K562 (cell line): ENCODE measurements at regions not wholly inside any gene's neighbourhood (a gene's known extent, or its start where the extent isn't known, plus 50 kb on each side); places are given as distances from the start of the nearest gene placed in this dataset.
A peak's percentile ranks its signal among the peaks of the same experiment; 100 is the strongest.

Experiments
- BMI1 ChIP-seq: fragments of 150-350 bp; IDR thresholded peaks from 2 replicates; pipeline ENCODE4 v1.6.1; 2014; ENCODE audit warnings: low read length
- BRD9 ChIP-seq: fragments of 450-650 bp; IDR thresholded peaks from 2 replicates; pipeline ENCODE4 v1.6.1; 2018; ENCODE audit warnings: low read depth; ENCODE audit not compliant: partially characterized antibody
- DMBX1 ChIP-seq: fragments of 250-450 bp; sonication (Bioruptor Pico); IDR thresholded peaks from 2 replicates; pipeline ENCODE4 v1.8.0; 2022; ENCODE audit warnings: inconsistent platforms, mild to moderate bottlenecking, moderate library complexity, borderline replicate concordance
- MYBL2 ChIP-seq, 2 experiments: fragments of 450-650 bp in 1 of 2; sonication (generic) in 1 of 2; formaldehyde crosslinking in 1 of 2; IDR thresholded peaks; 2 replicates each; pipeline versions ENCODE4 v1.6.1 to v1.8.1; 2017 to 2022; ENCODE audit warnings: borderline replicate concordance in 1 of 2, inconsistent platforms in 1 of 2, low read depth in 1 of 2, mild to moderate bottlenecking in 1 of 2, missing genetic modification reagents in 1 of 2, moderate library complexity in 1 of 2
- NELFE ChIP-seq: IDR thresholded peaks from 2 replicates; pipeline ENCODE4 v1.6.1; 2011; ENCODE audit warnings: mild to moderate bottlenecking; ENCODE audit not compliant: insufficient read depth, insufficient read length
- NFYB ChIP-seq: IDR thresholded peaks from 2 replicates; pipeline ENCODE4 v1.6.1; 2011; ENCODE audit warnings: mild to moderate bottlenecking, moderate library complexity; ENCODE audit not compliant: insufficient read length; ENCODE audit errors: extremely low read depth
- PTRF ChIP-seq: fragments of 450-650 bp; IDR thresholded peaks from 2 replicates; pipeline ENCODE4 v1.6.1; 2016; ENCODE audit warnings: mild to moderate bottlenecking, missing genetic modification characterization, missing compliant biosample characterization
- PURB ChIP-seq: sonication (generic); formaldehyde crosslinking; IDR thresholded peaks from 2 replicates; pipeline ENCODE4 v1.9.0; 2021; ENCODE audit warnings: low read depth, mild to moderate bottlenecking, missing genetic modification reagents
- RUNX1 ChIP-seq: sonication (generic); IDR thresholded peaks from 2 replicates; pipeline ENCODE4 v1.6.1; 2016; ENCODE audit warnings: antibody characterized with exemption, low read depth
- SLC30A9 ChIP-seq: fragments of 250-450 bp; sonication (Bioruptor Pico); IDR thresholded peaks from 2 replicates; pipeline ENCODE4 v1.8.0; 2022; ENCODE audit warnings: mild to moderate bottlenecking, moderate library complexity
- SREBF2 ChIP-seq: sonication (generic); formaldehyde crosslinking; IDR thresholded peaks from 2 replicates; pipeline ENCODE4 v1.4.0; 2020; ENCODE audit warnings: mild to moderate bottlenecking, missing genetic modification reagents
- ZBTB43 ChIP-seq: sonication (generic); formaldehyde crosslinking; IDR thresholded peaks from 2 replicates; pipeline ENCODE4 v1.8.0; 2023; ENCODE audit warnings: mild to moderate bottlenecking, missing genetic modification reagents
- ZFP91 ChIP-seq: sonication (generic); formaldehyde crosslinking; IDR thresholded peaks from 2 replicates; pipeline ENCODE4 v1.8.0; 2022; ENCODE audit warnings: mild to moderate bottlenecking, missing genetic modification reagents
- ZNF124 ChIP-seq: sonication (generic); formaldehyde crosslinking; IDR thresholded peaks from 2 replicates; pipeline ENCODE4 v1.8.1; 2022; ENCODE audit warnings: missing genetic modification reagents
- ZNF445 ChIP-seq: fragments of 250-450 bp; sonication (Bioruptor Pico); IDR thresholded peaks from 2 replicates; pipeline ENCODE4 v1.4.0; 2020; ENCODE audit warnings: low read depth, mild to moderate bottlenecking, moderate library complexity
- TF ChIP-seq, protein P1 (sequence below), 3 experiments: IDR thresholded peaks in 2 of 3; conservative IDR thresholded peaks in 1 of 3; 2 replicates each; pipeline ENCODE4 v1.5.1; 2011 to 2012; ENCODE audit warnings: low read length in 3 of 3, mild to moderate bottlenecking in 3 of 3, control low read depth in 2 of 3, improper control_type of control experiment in 1 of 3, inconsistent platforms in 1 of 3, low read depth in 1 of 3, mixed read lengths in 1 of 3, moderate library complexity in 1 of 3; ENCODE audit not compliant: insufficient read depth in 2 of 3
- TF ChIP-seq, protein P2 (sequence below): fragments of 250-450 bp; sonication (Bioruptor Pico); IDR thresholded peaks from 2 replicates; pipeline ENCODE4 v1.8.0; 2022; ENCODE audit warnings: inconsistent platforms, mild to moderate bottlenecking, moderate library complexity, borderline replicate concordance
- TF ChIP-seq, protein P3 (sequence below): fragments of 250-450 bp; sonication (Bioruptor Pico); IDR thresholded peaks from 2 replicates; pipeline ENCODE4 v1.6.1; 2021; ENCODE audit warnings: mild to moderate bottlenecking
- TF ChIP-seq, protein P4 (sequence below): conservative IDR thresholded peaks from 2 replicates; pipeline ENCODE4 v1.6.1; 2011; ENCODE audit warnings: low read depth, mild to moderate bottlenecking, low read length; ENCODE audit not compliant: control insufficient read depth

GRCh38 chr6:28838634-28839442 lies 84.9 kb downstream of the TRIM27 start (continued):
- TF ChIP-seq, protein P1, sequence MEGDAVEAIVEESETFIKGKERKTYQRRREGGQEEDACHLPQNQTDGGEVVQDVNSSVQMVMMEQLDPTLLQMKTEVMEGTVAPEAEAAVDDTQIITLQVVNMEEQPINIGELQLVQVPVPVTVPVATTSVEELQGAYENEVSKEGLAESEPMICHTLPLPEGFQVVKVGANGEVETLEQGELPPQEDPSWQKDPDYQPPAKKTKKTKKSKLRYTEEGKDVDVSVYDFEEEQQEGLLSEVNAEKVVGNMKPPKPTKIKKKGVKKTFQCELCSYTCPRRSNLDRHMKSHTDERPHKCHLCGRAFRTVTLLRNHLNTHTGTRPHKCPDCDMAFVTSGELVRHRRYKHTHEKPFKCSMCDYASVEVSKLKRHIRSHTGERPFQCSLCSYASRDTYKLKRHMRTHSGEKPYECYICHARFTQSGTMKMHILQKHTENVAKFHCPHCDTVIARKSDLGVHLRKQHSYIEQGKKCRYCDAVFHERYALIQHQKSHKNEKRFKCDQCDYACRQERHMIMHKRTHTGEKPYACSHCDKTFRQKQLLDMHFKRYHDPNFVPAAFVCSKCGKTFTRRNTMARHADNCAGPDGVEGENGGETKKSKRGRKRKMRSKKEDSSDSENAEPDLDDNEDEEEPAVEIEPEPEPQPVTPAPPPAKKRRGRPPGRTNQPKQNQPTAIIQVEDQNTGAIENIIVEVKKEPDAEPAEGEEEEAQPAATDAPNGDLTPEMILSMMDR (IDR thresholded peaks at IDR 0.05 in 2 of 3, conservative IDR thresholded peaks at IDR 0.05 in 1 of 3; ENCODE audit: insufficient read depth in 2 of 3, low read depth in 1 of 3, low read length in 3 of 3): peak; percentile 84 to 93 (median 88)
- TF ChIP-seq, protein P2, sequence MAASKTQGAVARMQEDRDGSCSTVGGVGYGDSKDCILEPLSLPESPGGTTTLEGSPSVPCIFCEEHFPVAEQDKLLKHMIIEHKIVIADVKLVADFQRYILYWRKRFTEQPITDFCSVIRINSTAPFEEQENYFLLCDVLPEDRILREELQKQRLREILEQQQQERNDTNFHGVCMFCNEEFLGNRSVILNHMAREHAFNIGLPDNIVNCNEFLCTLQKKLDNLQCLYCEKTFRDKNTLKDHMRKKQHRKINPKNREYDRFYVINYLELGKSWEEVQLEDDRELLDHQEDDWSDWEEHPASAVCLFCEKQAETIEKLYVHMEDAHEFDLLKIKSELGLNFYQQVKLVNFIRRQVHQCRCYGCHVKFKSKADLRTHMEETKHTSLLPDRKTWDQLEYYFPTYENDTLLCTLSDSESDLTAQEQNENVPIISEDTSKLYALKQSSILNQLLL (CRISPR knock-in tag): no peak
- TF ChIP-seq PURB (no peak), BRD9 (no peak), ZNF124 (CRISPR knock-in tag) (no peak), RUNX1 (no peak), NFYB (peak; percentile 45), ZFP91 (CRISPR knock-in tag) (0 out of 2 replicates have a peak, but pooled peaks have one; percentile 30), PTRF (tag) (no peak; the same call in 1 of the 2 replicates), SLC30A9 (CRISPR knock-in tag) (no peak), BMI1 (no peak), NELFE (no peak), ZBTB43 (no peak), DMBX1 (CRISPR knock-in tag) (no peak), MYBL2 (IDR thresholded peaks at IDR 0.05; ENCODE audit: low read depth) (no peak), MYBL2 (CRISPR knock-in tag; IDR thresholded peaks at IDR 0.05; ENCODE audit: borderline replicate concordance) (no peak), ZNF445 (CRISPR knock-in tag) (no peak), SREBF2 (CRISPR knock-in tag) (no peak)
- TF ChIP-seq, protein P3, sequence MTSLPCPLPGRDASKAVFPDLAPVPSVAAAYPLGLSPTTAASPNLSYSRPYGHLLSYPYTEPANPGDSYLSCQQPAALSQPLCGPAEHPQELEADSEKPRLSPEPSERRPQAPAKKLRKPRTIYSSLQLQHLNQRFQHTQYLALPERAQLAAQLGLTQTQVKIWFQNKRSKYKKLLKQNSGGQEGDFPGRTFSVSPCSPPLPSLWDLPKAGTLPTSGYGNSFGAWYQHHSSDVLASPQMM (CRISPR knock-in tag): no peak
- TF ChIP-seq, protein P4, sequence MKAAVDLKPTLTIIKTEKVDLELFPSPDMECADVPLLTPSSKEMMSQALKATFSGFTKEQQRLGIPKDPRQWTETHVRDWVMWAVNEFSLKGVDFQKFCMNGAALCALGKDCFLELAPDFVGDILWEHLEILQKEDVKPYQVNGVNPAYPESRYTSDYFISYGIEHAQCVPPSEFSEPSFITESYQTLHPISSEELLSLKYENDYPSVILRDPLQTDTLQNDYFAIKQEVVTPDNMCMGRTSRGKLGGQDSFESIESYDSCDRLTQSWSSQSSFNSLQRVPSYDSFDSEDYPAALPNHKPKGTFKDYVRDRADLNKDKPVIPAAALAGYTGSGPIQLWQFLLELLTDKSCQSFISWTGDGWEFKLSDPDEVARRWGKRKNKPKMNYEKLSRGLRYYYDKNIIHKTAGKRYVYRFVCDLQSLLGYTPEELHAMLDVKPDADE: peak; percentile 75
